ENCODE measurements at regions not wholly inside any gene's neighbourhood (a gene's known extent, or its start where the extent isn't known, plus 50 kb on each side); places are given as distances from the start of the nearest gene placed in this dataset.

- TF ChIP-seq CTCF (IDR thresholded peaks at IDR 0.05; ENCODE audit: insufficient read depth, low read length, poor library complexity, severe bottlenecking): no peak
- H3K4me3 ChIP-seq (replicated peaks; ENCODE audit: low read depth, low read length): no peak overlapping the region
- no peak for DNase-seq (ENCODE audit: extremely low read depth, insufficient read length)
- no peaks in the 10 kb centered on the region for H3K36me3 ChIP-seq (ENCODE audit: control insufficient read depth, insufficient read depth, low read length)
- H3K27me3 ChIP-seq (replicated peaks; ENCODE audit: control insufficient read depth, insufficient read depth, low read length): no peaks in the 10 kb centered on the region
Measured at GRCh38 chr1:245039196-245039595, 115.6 kb upstream of the KIF26B start.

- Histone ChIP-seq H3K4me3 (replicated peaks; ENCODE audit: low read depth, low read length) (no peak overlapping the region), H3K36me3 (ENCODE audit: control insufficient read depth, insufficient read depth, low read length) (no peaks in the 10 kb centered on the region), H3K27me3 (replicated peaks; ENCODE audit: control insufficient read depth, insufficient read depth, low read length) (no peaks in the 10 kb centered on the region)
- TF ChIP-seq CTCF (IDR thresholded peaks at IDR 0.05; ENCODE audit: insufficient read depth, low read length, poor library complexity, severe bottlenecking): no peak
- no peak for DNase-seq (ENCODE audit: extremely low read depth, insufficient read length)
Measured at GRCh38 chr1:245036102-245036501, 118.7 kb upstream of the KIF26B start.

DNA sequence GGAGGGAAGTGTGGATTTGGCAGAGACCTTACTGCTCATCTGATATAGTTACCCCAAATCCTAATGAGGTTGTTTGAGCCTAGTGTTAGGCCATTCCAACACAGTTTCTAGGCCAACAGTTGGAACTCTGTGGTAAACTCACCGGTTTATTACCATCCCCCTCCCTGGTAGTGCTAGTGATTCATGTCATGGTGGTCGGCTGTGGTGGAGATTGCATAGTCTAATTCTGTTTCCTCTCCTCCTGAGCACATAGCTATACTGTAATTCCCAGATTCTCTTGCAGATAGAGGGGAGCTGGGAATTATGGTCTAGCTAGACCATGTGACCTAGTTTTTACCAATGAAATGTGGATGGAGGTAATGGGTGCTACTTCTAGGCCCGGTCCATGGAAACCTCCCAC lies 123.7 kb upstream of the KIF26B start:
- no peaks in the 10 kb centered on the region for H3K36me3 ChIP-seq (ENCODE audit: control insufficient read depth, insufficient read depth, low read length)
- no peak overlapping the region for H3K4me3 ChIP-seq (replicated peaks; ENCODE audit: low read depth, low read length)
- no peak for TF ChIP-seq CTCF (IDR thresholded peaks at IDR 0.05; ENCODE audit: insufficient read depth, low read length, poor library complexity, severe bottlenecking)
- no peaks in the 10 kb centered on the region for H3K27me3 ChIP-seq (replicated peaks; ENCODE audit: control insufficient read depth, insufficient read depth, low read length)
- DNase-seq (ENCODE audit: extremely low read depth, insufficient read length): no peak

GRCh38 chr1:245026247-245026646 lies 128.5 kb upstream of the KIF26B start:
- no peak for DNase-seq (ENCODE audit: extremely low read depth, insufficient read length)
- no peaks in the 10 kb centered on the region for H3K36me3 ChIP-seq (ENCODE audit: control insufficient read depth, insufficient read depth, low read length)
- no peak overlapping the region for H3K4me3 ChIP-seq (replicated peaks; ENCODE audit: low read depth, low read length)
- TF ChIP-seq CTCF (IDR thresholded peaks at IDR 0.05; ENCODE audit: insufficient read depth, low read length, poor library complexity, severe bottlenecking): no peak
- H3K27me3 ChIP-seq (replicated peaks; ENCODE audit: control insufficient read depth, insufficient read depth, low read length): no peaks in the 10 kb centered on the region

GRCh38 chr1:245025525-245025924 lies 129.3 kb upstream of the KIF26B start:
- Histone ChIP-seq H3K36me3 (ENCODE audit: control insufficient read depth, insufficient read depth, low read length) (no peaks in the 10 kb centered on the region), H3K4me3 (replicated peaks; ENCODE audit: low read depth, low read length) (no peak overlapping the region), H3K27me3 (replicated peaks; ENCODE audit: control insufficient read depth, insufficient read depth, low read length) (no peaks in the 10 kb centered on the region)
- DNase-seq (ENCODE audit: extremely low read depth, insufficient read length): no peak
- no peak for TF ChIP-seq CTCF (IDR thresholded peaks at IDR 0.05; ENCODE audit: insufficient read depth, low read length, poor library complexity, severe bottlenecking)

GRCh38 chr1:245023222-245023621 lies 131.6 kb upstream of the KIF26B start:
- DNase-seq (ENCODE audit: extremely low read depth, insufficient read length): no peak
- H3K4me3 ChIP-seq (replicated peaks; ENCODE audit: low read depth, low read length): no peak overlapping the region
- no peaks in the 10 kb centered on the region for H3K36me3 ChIP-seq (ENCODE audit: control insufficient read depth, insufficient read depth, low read length)
- TF ChIP-seq CTCF (IDR thresholded peaks at IDR 0.05; ENCODE audit: insufficient read depth, low read length, poor library complexity, severe bottlenecking): no peak
- no peaks in the 10 kb centered on the region for H3K27me3 ChIP-seq (replicated peaks; ENCODE audit: control insufficient read depth, insufficient read depth, low read length)

Measured in GM06990 (cell line).